ENCODE measurements at regions not wholly inside any gene's neighbourhood (a gene's known extent, or its start where the extent isn't known, plus 50 kb on each side); places are given as distances from the start of the nearest gene placed in this dataset.

DNA sequence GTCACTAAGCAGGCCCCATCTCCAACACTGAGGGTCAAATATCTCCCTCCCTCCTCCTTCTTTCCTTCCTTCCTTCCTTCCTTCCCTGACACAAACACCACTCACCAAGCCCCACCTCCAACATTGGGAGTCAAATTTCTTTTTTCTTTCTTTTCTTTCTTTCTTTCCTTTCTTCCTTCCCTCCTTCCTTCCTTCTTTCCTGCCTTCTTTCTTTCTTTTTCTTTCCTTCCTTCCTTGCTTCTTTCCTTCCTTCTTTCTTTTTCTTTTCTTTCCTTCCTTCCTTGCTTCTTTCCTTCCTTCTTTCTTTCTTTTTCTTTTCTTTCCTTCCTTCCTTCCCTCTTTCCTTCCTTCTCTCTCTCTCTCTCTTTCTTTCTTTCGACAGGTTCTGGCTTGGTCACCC lies 79.2 kb upstream of the ETS2 start:
- no peak overlapping the region for H3K9ac ChIP-seq (ENCODE audit: low read depth, low read length)
- peaks cover 15% of the 10 kb centered on the region for H3K4me1 ChIP-seq (ENCODE audit: control insufficient read depth, insufficient read depth, low read length)
- peaks cover 3% of the 10 kb centered on the region for H3K9me3 ChIP-seq (replicated peaks; ENCODE audit: low read length)
- H3K4me2 ChIP-seq (ENCODE audit: low read length) = no peak overlapping the region
- H3K36me3 ChIP-seq (ENCODE audit: insufficient read depth, low read length) = no peaks in the 10 kb centered on the region
- peaks cover 4% of the 10 kb centered on the region for H3K27me3 ChIP-seq (ENCODE audit: control insufficient read depth, insufficient read depth, low read length)
- H3K4me3 ChIP-seq (ENCODE audit: low read length) = no peak overlapping the region

DNA sequence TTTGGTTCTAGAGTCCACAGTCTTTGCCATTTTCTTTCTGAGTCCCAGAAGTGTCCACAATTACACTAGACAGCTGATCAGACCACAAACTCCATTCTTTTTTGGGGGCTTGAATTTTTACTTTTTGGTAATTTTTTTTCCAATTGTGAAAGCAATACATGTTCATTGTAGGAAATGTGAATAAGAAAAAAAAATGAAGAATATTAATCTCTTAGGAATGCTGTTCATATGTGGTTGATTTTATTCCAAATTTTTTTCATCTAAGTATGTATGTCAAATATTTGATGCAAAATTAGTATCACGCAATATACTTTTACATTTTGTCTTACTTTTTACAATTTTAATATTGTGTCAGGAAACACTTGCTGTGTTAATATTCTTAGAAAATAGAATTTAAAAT lies 76.4 kb upstream of the ETS2 start:
- no peak overlapping the region for H3K4me2 ChIP-seq (ENCODE audit: low read length)
- no peaks in the 10 kb centered on the region for H3K27me3 ChIP-seq (ENCODE audit: control insufficient read depth, insufficient read depth, low read length)

DNA sequence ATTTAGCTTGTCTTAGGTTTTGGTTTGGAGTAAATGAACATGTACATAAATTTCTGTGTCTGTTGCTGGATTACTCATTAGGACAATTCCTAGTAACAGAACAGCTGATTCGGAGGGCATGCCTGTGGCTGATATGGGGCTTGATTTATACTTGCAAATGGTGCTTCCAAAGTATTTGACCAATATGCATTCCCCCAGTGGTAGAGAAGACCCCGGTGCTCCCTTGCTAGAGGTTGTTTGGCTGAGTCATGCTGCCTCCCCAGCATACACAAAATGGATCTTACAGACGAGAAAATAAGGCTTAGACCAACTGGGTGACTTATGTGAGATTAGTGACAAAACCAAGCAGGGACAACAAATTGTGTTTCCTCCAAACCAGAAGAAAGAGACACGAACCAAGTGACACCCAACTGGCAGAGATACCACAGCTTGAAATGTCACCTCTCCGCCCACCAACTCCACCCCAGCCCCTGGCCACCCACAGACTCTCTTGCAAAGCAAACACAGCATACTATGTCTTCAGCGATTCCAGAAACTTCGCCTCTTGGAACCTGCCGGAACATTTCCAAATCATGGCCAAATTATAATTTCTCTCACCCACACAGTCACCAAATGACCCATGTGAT lies 75.9 kb upstream of the ETS2 start:
- Histone ChIP-seq H3K9me3 (replicated peaks; ENCODE audit: low read length) (peaks cover 3% of the 10 kb centered on the region), H3K4me3 (ENCODE audit: low read length) (peak overlapping the region; percentile 11), H3K36me3 (ENCODE audit: insufficient read depth, low read length) (no peaks in the 10 kb centered on the region), H3K4me2 (ENCODE audit: low read length) (peak overlapping the region; percentile 55), H3K4me1 (ENCODE audit: control insufficient read depth, insufficient read depth, low read length) (peaks cover 20% of the 10 kb centered on the region), H3K9ac (ENCODE audit: low read depth, low read length) (no peak overlapping the region), H3K27me3 (ENCODE audit: control insufficient read depth, insufficient read depth, low read length) (no peaks in the 10 kb centered on the region)

More for the DNA sequence above, 76.4 kb upstream of the ETS2 start:
- Histone ChIP-seq H3K36me3 (ENCODE audit: insufficient read depth, low read length) (no peaks in the 10 kb centered on the region), H3K9me3 (replicated peaks; ENCODE audit: low read length) (peaks cover 3% of the 10 kb centered on the region), H3K4me3 (ENCODE audit: low read length) (no peak overlapping the region), H3K4me1 (ENCODE audit: control insufficient read depth, insufficient read depth, low read length) (peaks cover 18% of the 10 kb centered on the region), H3K9ac (ENCODE audit: low read depth, low read length) (no peak overlapping the region)

DNA sequence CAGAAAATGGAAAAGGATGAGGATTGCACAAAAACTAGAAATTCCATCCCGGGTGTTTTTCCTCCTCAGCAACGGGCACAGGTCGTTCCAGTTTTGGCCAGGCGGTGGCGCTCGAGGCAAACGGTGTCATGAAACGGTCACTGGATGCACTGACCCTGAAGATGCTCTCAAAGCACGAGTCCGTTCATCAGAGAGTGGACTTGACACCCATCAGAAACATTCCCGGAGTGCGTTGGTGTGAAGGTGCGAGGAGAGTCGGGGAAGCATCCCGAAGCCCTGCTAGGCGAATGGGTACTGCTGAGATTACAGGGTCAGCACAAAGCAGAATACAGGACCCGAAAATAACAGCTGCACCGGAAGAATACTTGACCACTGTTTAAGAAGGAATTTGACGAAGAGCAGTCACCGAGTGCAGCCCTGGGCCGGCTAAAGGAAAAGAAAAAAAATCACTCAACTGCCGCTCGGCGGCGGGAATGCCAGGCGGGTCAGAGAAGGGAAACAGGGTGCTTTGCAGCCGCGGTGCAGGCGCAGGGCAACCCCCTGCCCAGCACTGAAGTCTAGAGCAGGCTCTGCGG lies 71.7 kb upstream of the ETS2 start:
- Histone ChIP-seq H3K36me3 (ENCODE audit: insufficient read depth, low read length) (no peaks in the 10 kb centered on the region), H3K9ac (ENCODE audit: low read depth, low read length) (peak overlapping the region; percentile 46), H3K4me3 (ENCODE audit: low read length) (peak overlapping the region; percentile 60), H3K27me3 (ENCODE audit: control insufficient read depth, insufficient read depth, low read length) (peaks cover 4% of the 10 kb centered on the region), H3K9me3 (replicated peaks; ENCODE audit: low read length) (no peaks in the 10 kb centered on the region), H3K4me1 (ENCODE audit: control insufficient read depth, insufficient read depth, low read length) (peaks cover 18% of the 10 kb centered on the region), H3K4me2 (ENCODE audit: low read length) (peak overlapping the region; percentile 82)

DNA sequence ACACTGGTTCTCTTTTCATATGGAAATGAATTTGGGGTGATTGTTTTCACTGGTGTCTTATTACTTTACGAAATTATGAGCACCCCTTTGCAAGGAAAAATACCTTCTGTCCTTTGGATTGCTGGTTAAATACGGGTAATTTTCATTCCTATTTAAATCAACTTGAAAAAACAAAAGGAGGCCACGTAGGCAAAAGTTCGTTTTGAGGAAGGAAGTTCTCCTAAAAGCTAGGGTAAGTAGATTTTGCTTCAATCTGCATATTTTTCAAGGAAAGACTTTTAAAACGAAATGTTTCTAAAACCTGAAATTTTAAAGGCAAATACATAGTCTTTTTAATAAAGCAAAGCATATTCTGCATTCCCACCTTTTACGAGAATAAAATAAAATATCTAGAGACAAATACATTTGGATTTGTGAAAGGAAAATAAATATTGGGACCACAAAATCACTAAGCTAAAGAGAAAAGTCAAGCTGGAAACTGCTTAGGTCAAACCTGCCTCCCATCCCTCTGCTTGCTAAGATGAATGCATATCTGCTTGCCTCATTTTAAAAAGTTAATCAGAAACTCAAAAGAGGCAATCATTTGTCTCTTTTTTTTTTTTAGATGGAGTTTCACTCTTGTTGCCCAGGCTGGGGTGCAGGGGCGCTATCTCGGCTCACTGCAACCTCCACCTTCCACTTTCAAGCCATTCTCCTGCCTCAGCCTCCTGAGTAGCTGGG lies 70.9 kb upstream of the ETS2 start:
- peaks cover 4% of the 10 kb centered on the region for H3K27me3 ChIP-seq (ENCODE audit: control insufficient read depth, insufficient read depth, low read length)
- no peaks in the 10 kb centered on the region for H3K36me3 ChIP-seq (ENCODE audit: insufficient read depth, low read length)
- peaks cover 12% of the 10 kb centered on the region for H3K4me1 ChIP-seq (ENCODE audit: control insufficient read depth, insufficient read depth, low read length)
- H3K9me3 ChIP-seq (replicated peaks; ENCODE audit: low read length) = no peaks in the 10 kb centered on the region
- H3K4me3 ChIP-seq (ENCODE audit: low read length) = no peak overlapping the region
- H3K9ac ChIP-seq (ENCODE audit: low read depth, low read length) = peak overlapping the region; percentile 46
- H3K4me2 ChIP-seq (ENCODE audit: low read length) = peak overlapping the region; percentile 82

DNA sequence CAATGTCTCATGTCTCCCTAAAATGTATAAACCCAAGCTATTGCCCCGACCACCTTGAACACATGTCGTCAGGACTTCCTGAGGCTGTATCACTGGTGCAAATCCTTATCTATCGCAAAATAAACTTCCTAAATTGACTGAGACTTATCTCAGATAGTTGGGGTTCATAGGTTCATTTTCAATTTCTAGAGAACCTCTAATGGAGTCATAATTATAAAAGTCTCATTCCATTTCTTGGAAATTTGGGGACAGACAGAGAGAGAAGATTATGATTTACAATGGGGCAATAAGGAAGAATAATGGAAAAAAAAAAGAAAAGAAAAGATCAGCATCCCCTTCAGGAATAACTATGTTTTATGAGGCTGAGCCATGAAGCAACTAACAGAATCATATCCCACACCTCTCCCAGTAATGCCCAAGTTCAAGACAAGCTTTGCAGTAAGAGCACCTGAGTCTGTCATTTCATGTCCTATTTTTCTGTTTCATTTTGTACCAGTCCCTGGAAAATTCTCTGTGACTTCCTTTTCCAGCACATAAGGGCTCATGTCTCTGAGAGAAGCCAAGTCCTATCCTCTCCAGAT lies 70.0 kb upstream of the ETS2 start:
- H3K4me2 ChIP-seq (ENCODE audit: low read length) = no peak overlapping the region
- peaks cover 5% of the 10 kb centered on the region for H3K4me1 ChIP-seq (ENCODE audit: control insufficient read depth, insufficient read depth, low read length)
- H3K36me3 ChIP-seq (ENCODE audit: insufficient read depth, low read length) = no peaks in the 10 kb centered on the region
- H3K4me3 ChIP-seq (ENCODE audit: low read length) = no peak overlapping the region
- no peak overlapping the region for H3K9ac ChIP-seq (ENCODE audit: low read depth, low read length)
- no peaks in the 10 kb centered on the region for H3K9me3 ChIP-seq (replicated peaks; ENCODE audit: low read length)
- peaks cover 4% of the 10 kb centered on the region for H3K27me3 ChIP-seq (ENCODE audit: control insufficient read depth, insufficient read depth, low read length)

DNA sequence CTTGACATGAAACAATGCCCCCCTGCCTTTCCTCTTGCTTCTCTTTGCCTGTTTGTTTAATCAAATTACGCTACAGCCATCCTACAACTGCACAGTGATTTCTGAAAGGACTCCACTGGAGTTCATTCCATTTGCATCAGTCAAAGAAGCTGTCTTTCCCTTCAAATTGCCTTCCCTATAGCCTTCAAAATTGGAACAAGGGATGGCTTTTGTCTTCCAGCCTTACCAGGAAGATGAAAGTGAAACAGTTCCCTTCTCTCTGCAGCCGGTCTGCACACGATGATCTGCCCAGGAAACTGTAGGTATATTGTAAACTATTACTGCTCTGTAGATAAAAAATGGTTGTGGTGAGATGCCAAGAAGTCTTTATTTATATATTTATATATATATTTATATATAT lies 65.6 kb upstream of the ETS2 start:
- Histone ChIP-seq H3K4me3 (ENCODE audit: low read length) (no peak overlapping the region), H3K36me3 (ENCODE audit: insufficient read depth, low read length) (no peaks in the 10 kb centered on the region), H3K4me1 (ENCODE audit: control insufficient read depth, insufficient read depth, low read length) (no peaks in the 10 kb centered on the region), H3K9ac (ENCODE audit: low read depth, low read length) (no peak overlapping the region), H3K4me2 (ENCODE audit: low read length) (no peak overlapping the region), H3K27me3 (ENCODE audit: control insufficient read depth, insufficient read depth, low read length) (peaks cover 32% of the 10 kb centered on the region), H3K9me3 (replicated peaks; ENCODE audit: low read length) (no peaks in the 10 kb centered on the region)

DNA sequence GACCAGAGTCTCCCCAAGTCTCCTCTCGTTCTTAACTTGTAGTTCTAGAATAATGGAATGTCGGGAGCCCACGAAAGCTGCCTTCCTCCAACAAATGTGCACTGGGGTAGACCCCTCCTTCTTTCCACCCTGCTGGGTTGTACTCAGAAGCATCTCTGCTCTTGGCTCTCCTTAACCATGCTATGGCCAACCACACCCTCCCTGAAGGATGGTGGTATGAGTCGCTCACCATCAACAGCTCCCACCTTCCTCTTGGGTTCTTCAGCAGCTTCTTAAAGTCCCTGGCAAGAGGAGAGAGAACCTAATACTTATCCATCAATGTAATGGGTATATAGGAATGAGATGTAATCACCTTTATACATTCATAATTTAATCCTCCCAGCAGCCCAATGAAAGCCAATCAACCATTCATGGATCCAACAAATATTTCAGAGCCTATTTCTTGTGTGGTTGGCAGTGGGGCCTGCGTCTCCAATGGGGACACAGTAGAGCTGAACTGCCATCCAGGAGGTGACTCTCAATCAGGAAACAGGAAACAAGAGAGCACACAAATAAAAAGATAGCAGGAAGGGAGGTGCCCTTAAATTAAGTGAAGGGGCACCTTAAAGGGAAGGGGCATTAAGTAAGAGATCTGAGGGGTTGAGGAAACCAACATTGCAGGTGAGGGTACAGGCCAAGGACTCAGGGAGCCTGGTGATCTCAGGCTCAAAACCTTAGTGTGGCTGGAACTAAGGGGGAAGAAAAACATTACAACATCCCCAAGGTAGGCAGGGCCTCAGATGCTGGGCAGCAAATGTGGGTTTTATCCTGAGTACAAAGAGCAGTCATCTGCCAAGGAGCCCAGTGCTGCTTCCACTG lies 64.4 kb upstream of the ETS2 start:
- Histone ChIP-seq H3K9me3 (replicated peaks; ENCODE audit: low read length) (no peaks in the 10 kb centered on the region), H3K4me2 (ENCODE audit: low read length) (no peak overlapping the region), H3K4me3 (ENCODE audit: low read length) (no peak overlapping the region), H3K27me3 (ENCODE audit: control insufficient read depth, insufficient read depth, low read length) (peaks cover 31% of the 10 kb centered on the region), H3K36me3 (ENCODE audit: insufficient read depth, low read length) (no peaks in the 10 kb centered on the region), H3K4me1 (ENCODE audit: control insufficient read depth, insufficient read depth, low read length) (no peaks in the 10 kb centered on the region), H3K9ac (ENCODE audit: low read depth, low read length) (no peak overlapping the region)

DNA sequence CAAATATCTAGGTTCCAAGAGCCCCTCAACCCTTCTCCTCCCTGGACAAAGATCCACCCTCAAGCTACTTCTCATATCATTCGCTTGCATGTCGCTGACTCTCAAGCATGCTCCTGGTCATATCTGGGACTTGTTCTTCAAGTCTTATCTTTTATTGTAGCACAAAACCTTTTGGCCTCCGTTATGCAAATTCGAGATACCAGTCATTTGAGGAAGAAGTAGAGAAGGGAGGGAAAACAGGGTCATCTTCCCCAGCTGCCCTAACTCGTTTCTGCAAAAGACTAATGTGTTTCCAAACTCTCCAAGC lies 63.8 kb upstream of the ETS2 start:
- Histone ChIP-seq H3K4me3 (ENCODE audit: low read length) (no peak overlapping the region), H3K36me3 (ENCODE audit: insufficient read depth, low read length) (no peaks in the 10 kb centered on the region), H3K4me1 (ENCODE audit: control insufficient read depth, insufficient read depth, low read length) (no peaks in the 10 kb centered on the region), H3K9me3 (replicated peaks; ENCODE audit: low read length) (no peaks in the 10 kb centered on the region), H3K4me2 (ENCODE audit: low read length) (no peak overlapping the region), H3K9ac (ENCODE audit: low read depth, low read length) (no peak overlapping the region), H3K27me3 (ENCODE audit: control insufficient read depth, insufficient read depth, low read length) (peaks cover 31% of the 10 kb centered on the region)

DNA sequence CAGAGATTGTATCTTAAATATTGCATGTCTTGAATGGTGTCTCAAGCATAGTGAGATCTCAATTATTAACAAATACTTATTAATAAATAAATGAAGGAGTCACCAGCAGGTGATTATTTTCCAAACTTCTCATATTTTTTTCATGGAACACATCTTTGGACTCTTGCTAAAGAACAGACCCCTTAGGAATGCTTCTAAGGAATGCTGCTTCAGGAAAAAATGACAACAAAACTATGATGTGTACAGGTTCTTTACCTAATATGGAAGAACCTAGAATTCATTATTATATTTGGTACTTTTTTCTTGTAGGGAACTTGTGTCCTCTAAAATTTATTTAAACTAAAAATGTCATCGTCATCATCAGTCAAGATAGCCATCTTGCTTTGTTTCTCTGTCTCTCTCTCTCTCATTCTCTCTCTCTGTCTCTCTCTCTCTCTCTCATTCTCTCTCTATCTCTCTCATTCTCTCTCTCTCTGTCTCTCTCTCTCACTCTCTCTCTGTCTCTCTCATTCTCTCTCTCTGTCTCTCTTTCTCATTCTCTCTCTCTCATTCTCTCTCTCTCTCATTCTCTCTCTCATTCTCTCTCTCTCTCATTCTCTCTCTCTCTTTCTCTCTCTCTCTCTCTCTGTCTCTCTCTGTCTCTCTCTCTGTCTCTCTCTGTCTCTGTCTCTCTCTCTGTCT lies 63.0 kb upstream of the ETS2 start:
- no peaks in the 10 kb centered on the region for H3K4me1 ChIP-seq (ENCODE audit: control insufficient read depth, insufficient read depth, low read length)
- no peak overlapping the region for H3K4me3 ChIP-seq (ENCODE audit: low read length)
- H3K9ac ChIP-seq (ENCODE audit: low read depth, low read length) = no peak overlapping the region
- no peaks in the 10 kb centered on the region for H3K36me3 ChIP-seq (ENCODE audit: insufficient read depth, low read length)
- H3K9me3 ChIP-seq (replicated peaks; ENCODE audit: low read length) = no peaks in the 10 kb centered on the region
- H3K27me3 ChIP-seq (ENCODE audit: control insufficient read depth, insufficient read depth, low read length) = peaks cover 31% of the 10 kb centered on the region
- H3K4me2 ChIP-seq (ENCODE audit: low read length) = no peak overlapping the region
